Lower leg skin (tissue), 3 donors: ENCODE measurements at regions not wholly inside any gene's neighbourhood (a gene's known extent, or its start where the extent isn't known, plus 50 kb on each side); places are given as distances from the start of the nearest gene placed in this dataset.

Experiments used
- POLR2A ChIP-seq, 2 donors: fragments of 450-650 bp; IDR thresholded peaks; one replicate each; pipeline ENCODE4 v1.6.1; 2016 to 2017; ENCODE audit warnings: antibody characterized with exemption in 2 of 2, mild to moderate bottlenecking in 1 of 2, moderate library complexity in 1 of 2
- TF ChIP-seq, protein P1 (sequence below), 3 donors: fragments of 450-650 bp; IDR thresholded peaks; one replicate each; pipeline ENCODE4 v1.5.1; 2016; ENCODE audit warnings: antibody characterized with exemption in 3 of 3, mild to moderate bottlenecking in 3 of 3, moderate library complexity in 2 of 3

DNA sequence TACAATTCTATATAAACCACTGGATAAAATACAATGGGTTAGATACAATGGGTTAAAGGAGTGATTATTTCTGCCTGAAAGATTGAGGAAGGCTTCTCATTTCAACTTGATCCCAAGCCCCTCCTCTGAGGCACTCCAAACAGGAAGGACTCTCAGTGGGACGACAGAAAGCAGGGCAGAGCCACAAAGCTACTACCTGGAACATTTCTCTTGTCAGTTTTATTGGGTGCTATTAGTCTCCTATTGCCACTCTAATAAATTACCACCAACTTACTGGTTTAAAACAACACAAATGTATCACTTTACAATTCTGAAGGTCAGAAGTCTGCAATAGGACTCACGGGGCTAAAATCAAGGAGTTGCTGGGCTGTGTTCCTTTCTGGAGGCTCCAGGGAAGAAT, 146.7 kb downstream of the MREG start:
- TF ChIP-seq, protein P1, sequence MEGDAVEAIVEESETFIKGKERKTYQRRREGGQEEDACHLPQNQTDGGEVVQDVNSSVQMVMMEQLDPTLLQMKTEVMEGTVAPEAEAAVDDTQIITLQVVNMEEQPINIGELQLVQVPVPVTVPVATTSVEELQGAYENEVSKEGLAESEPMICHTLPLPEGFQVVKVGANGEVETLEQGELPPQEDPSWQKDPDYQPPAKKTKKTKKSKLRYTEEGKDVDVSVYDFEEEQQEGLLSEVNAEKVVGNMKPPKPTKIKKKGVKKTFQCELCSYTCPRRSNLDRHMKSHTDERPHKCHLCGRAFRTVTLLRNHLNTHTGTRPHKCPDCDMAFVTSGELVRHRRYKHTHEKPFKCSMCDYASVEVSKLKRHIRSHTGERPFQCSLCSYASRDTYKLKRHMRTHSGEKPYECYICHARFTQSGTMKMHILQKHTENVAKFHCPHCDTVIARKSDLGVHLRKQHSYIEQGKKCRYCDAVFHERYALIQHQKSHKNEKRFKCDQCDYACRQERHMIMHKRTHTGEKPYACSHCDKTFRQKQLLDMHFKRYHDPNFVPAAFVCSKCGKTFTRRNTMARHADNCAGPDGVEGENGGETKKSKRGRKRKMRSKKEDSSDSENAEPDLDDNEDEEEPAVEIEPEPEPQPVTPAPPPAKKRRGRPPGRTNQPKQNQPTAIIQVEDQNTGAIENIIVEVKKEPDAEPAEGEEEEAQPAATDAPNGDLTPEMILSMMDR (IDR thresholded peaks at IDR 0.05), result no peak
- no peak for TF ChIP-seq POLR2A (IDR thresholded peaks at IDR 0.05)
